NCI-H524 treated with DMSO at 0.1 percent for 48 hours (cell line): ENCODE measurements at regions not wholly inside any gene's neighbourhood (a gene's known extent, or its start where the extent isn't known, plus 50 kb on each side); places are given as distances from the start of the nearest gene placed in this dataset.

Experiments used
- DNase-seq: peaks from one replicate; lab custom pipeline; 2025; lab: John Stamatoyannopoulos, UW

DNA sequence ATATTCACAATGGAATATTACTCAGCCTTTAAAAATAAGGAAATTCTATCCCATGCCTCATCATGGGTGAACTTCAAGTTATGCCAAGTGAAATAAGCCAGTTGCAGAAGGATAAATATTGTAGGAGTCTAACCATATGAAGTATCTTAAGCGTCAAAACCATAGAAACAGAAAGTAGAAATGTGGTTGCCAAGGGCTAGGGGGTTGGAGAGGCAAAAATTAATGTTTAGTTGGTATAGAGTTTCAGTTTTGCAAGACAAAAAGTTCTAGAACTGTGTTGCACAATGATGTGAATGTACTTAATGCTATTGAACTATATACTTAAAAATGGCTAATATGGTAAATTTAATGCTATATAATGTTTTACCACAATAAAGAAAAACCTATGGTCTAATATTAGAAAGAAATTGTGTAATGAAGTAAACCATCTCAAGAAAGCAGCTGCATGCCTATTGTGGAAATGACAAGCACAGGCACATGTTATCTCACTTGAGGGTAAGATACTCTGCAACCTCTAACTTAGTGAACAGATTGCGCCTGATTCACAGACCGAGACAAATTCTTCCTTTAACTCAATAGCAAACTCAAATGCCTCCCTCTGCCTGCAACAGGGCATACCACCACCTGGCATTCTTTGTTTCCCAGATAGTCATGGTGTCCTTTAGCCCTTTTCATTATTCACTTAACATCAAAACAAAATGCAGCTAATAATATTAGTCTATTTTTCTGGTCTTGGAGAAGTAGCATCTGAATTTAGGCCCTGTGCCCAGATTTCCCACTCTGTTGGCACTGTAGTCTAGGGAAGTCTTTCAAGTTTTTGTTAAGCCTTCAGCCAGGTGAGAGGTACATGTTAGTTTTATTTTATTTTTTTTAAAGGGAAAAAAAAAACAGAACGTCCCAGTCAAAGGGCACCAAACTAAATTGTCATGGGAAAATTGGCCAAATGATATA is 80.2 kb upstream of the ACP3 start:
- DNase-seq, result no peak

DNA sequence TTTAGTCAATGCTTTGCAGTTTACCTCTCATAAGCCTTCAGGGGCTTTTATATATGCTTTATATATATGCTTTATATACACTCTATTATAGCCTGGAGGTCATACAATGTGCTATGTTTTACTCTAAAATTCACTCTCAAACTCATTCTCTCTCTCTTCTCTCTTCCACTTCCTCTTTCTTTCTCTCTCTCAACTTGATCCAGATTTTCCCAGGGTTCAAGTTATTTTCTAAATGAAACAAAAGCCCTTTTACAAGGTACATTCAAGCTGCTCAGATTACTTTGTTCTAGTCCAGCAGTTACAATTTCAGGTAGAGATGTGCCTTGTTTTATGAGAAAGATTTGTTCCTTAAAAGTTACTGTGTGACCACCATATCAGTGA is 79.6 kb upstream of the ACP3 start:
- no peak for DNase-seq

DNA sequence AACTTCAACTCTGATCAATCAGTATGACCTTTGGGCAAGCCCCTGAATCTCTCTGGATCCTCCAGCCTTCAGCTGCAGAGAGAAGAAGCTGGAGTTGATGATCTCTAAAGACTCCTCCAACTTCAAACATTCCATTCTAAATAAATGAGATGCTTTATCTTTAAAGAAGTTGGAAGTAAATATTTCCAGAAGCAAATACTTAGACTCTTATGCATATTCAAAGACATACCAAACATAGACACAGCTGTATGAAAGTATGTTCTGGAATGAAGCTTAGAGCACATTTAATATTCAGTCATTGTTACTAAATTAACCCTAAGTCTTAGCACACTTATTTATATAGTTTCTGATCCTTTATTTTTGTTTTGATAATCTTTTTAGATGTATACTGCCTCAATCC is 77.6 kb upstream of the ACP3 start:
- DNase-seq, result no peak

DNA sequence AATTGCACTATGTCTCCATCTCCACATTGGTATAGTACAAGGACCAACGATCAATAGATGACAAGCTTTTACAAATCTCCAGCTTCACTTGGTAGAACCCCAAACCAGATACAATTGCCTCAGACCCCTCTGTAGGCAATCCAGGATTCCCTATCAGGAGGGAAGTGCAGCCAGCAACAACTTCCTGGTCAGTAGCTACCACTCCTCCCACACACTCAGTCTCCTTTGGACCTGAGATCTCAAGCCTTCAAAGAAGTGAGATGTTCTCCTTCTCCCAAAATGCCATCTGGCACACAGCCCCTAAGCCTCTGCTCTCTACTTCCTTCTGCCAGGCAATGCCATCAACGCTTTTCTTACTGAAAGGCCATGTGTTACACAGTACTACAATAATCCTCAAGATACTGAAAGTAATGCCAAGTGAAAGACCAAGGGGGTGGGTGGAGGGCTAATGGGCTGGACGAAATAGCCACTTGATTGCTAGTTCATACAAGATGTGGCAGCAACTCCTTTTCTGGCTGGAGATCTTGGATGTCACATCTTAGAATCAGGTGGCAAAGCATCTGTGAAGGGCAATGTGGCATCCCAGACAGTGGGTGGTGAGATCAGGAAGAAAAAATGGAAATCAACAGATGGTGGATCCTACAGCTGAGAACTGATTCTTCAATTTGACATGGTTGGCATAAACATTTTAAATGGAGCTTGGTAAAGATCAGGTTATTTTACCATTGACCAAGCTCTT is 75.3 kb upstream of the ACP3 start:
- DNase-seq, result peak; percentile 38

DNA sequence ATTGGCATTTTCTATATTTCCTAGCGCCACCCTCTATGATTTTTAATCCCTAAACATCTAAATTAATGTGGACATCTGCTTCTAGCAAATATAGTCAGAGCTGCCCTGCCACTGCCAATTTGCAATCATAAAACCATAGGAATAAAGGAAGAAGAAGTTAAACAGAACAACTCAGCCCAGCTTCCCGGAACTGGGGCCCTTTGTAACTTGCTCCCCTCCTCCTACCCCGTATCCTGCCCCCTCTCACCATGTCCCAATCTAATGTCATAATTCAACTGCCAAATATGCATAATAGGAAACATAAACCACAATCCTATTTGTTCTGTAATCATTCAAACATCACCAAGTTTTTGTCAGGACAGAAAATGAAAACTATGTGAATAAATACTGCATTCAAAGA is 74.4 kb upstream of the ACP3 start:
- no peak for DNase-seq

DNA sequence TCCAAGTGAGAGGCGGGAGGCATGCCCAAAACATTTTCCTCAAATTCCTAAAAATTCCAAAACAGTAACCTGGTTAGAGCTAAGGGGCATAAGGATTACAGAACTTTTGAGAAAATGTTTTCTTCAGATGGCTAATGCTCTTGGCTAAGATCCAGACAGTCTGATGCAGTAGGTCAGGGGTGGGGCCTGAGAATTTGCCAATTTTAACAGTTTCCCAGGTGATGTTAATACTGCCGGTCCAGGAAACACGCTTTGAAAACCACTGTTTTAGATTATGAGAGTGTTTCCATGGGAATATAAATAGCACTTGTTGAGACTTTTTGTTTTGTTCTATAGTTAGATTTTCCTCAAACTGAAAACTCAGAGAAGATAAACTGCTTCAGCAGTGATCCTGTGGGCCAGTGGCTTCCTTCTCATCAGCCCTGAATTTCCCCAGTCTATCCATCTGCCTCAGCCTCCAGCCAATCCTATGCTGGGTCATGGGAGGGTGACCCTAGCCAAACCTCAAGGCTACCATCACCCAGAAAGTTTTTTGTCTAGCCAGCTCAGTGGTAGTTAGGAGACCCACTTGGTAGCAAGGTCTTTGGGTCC is 71.6 kb upstream of the ACP3 start:
- DNase-seq, result no peak

DNA sequence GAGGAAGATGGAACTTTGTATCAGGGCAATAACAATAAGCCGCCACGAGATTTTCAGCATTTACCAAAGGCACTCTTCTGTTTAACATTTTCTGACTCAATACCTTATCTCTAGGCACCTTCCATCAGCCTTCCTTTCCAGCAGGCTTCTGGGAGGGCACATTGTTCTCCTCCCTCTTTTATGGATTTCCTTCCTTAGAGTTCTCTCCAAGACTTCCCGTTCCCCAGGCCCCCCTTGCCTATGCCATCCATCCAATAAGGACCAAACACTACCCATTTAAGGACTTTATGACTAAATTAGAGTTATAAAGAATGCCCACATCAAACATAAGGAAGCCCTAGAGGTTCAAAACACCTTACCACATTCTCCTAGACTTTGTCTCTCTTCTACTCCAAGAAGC is 71.0 kb upstream of the ACP3 start:
- no peak for DNase-seq

DNA sequence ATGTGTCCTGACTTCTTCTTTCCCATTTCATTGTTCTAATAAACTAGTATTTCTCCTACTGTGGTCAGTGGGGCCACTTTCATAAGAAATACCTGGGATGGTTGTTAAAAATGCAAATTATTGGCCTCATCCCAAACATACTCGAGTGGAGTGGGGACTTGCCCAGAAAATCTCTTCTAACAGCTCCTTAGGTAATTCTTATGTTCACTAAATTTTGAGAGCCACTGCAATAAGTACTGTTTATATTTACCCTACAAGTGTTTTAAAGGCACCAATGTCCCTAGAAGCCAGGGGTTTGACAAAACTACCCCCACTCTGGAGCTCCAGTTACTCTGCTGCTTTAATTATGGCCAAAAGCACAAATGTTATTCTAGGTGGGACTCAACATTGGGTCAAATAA is 70.0 kb upstream of the ACP3 start:
- no peak for DNase-seq

DNA sequence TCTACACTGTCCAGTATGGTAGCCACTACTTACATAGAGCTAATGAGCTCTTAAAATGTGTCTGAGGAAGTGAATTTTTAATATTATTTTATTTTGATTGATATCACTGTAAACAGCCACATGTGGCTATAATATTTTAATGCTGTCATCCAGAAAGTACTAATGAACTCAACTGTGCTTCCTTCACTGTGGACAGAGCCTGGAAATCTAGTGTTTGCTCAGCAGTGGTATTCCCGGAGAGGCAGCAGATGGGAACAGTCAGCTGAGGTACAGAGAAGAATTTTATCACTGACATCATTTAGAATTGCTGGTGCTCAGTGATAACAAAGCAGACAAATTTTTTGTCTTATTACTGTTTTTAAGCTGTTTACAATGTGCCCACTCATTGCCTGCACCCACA is 68.7 kb upstream of the ACP3 start:
- no peak for DNase-seq

DNA sequence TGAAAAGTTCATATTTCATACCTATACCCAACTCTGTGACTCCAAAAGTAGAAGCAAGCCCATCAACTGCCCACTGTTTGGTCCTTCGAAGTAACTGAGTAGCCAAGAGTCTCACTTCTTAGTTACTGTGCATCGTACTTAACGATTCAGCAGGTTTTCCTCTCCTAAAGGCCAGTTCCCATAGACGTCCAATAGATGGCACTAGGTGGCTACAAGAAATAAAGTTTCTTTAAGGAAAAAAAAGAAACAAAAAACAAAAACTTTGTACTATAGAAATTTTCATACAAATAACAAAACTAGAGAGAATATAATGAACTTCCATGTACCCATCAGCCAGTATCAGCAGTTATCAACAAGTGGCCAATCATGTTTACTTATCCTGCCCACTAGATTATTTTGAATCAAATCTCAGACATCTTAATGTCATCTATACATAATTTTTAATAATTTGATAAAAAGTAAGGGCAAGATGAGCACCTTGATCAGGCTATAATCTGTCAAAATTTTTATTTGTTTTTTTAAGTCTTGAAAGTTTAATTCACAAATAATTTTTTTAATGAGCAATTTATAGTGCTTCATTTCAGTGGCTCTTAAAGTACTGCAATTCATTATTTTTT is 63.8 kb upstream of the ACP3 start:
- no peak for DNase-seq

DNA sequence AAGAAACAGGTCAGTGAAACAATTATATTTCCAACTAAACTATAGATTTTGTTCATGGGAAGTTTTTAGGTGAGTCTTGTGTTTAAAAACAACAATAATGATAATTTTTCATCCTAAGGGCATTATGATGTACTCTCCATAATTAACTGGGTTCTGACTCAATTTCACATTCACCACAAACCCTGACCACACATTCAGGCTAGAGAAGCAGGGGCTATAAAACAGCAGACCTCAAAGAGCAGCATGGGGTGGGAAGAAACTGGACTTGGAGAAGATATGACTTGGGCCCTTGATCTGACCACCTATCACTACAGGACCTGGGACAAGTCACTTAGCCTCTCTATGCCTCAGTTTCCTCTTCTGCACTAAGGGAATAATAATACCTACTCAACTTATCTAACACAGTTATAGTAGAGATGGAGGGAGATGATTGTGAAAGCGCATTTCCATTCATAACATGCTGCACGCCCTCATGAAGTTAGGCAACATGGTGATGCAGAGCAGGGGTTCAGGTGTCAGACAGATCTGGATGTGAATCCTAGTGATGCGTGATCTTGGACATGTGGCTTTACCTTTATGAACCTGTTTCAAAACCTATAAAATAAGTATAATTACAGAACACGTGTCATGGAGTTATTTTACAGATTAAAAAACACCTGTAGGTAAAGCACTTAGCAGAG is 63.0 kb upstream of the ACP3 start:
- DNase-seq, result no peak

DNA sequence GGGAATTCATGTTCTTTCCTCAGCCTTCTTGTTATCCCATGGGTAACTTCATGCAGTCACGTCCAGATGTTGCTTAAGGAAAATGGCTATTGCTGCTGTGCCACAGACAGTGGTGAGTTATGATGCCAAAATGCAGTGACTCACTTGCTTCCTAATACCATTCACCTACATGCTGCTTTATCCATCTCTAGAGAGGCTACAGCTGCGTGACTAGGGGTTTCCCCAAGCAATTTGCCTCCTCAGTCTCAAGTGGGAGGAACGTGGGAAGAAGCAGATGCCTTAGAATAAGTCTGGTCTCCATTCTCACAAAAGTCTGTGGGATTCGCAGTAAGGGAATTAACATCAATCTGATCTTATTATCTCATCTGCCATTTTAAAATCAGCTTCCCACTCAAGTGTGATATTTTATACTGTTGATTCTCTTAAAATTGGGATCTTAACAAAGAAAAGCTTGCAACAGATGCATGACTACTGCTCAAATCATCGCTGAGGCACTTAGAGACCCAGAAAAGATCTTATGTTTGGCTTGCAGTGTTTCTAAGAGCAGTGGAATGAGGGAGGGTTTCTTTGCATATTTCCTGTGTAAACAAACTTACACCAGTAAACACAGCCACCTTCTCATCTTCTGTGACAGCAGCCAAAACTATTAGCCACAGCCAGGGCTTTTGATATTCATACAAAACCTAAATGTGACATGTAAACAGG is 62.0 kb upstream of the ACP3 start:
- peak; percentile 60 for DNase-seq

DNA sequence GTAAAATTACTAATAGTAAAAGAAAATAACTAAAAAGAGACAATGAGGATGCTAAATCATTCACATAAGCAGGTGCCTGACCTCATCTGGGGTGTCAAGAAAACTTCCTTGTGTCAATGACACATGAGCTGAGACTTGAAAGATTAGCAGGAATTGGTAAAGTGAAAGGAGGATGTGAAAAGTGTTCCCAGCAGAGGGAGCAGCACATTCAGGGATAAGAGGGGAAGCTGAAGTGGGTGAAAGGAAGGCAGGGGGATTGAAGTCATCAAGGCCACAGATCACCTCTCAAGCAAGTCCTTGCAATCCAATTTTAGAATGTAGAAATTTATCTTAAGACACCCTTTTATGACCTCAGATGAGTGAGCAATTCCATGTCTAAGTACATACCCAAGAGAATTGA is 60.2 kb upstream of the ACP3 start:
- peak; percentile 43 for DNase-seq

DNA sequence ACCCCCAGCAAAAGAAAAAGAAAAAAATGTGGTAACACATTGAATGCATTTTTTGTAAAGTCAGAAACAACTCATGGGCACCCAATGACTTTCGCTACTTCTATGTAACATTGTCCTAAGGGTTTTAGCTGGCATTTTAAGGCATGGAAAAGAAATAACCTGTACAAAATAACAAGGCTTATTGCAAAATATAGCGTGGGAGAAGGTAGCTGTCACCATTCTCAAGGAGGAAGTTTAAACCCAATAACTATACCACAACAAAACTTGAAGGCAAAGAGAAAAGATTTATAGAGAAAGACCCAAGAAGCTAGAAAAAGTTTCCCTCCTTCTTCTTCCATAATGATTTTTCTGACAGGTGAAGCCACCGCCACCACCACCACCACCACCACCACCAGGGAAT is 55.7 kb upstream of the ACP3 start:
- no peak for DNase-seq

DNA sequence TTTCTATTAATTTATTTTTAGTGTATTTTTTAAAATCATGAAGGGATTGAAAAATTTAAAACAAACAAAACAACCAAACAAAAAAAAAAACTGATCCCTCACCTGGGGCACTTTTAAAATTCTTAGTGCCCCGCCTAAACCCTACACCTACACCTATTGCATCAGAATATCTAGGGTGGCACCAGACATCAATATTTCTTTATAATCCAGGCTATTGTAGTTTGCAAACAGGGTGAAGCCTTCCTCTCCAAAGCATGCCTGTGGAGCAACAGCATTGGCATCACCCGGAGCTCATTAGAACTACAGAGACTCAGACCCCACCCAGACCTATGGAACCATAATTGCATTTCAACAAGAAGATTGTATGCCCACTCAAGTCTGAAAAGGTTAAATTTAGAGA is 54.9 kb upstream of the ACP3 start:
- no peak for DNase-seq

DNA sequence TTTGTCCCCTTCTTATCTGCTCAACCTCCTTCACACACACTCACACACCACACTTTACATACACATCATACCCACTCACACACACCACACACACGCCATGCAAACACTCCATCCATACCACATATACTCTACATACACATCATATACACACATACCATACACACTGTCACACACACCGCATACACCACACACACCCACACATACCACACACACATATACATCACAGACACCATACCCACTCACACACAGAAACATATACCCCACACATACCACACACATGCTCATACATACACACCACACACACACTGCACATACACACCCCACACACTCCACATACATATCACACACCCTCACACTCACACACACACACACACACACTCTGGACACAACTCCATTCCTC is 54.3 kb upstream of the ACP3 start:
- no peak for DNase-seq

DNA sequence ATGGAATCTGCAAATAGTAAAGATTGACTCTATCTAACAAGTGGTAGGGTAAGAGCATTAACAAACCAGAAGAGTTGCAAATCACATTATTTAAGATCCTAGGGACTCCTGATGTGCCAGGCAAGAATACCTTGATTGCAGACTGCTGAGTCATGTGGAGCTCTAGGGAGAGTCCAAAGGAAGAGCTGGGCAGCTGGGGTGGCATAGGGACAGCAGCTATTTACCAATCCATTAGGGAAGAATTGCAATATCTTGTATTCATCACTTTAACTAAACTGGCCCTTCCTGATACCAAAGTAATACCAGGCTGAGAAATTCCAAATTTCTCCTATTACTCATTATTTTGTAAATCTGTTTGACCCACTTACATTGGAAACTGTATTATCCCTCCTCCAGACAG is 52.2 kb upstream of the ACP3 start:
- no peak for DNase-seq

DNA sequence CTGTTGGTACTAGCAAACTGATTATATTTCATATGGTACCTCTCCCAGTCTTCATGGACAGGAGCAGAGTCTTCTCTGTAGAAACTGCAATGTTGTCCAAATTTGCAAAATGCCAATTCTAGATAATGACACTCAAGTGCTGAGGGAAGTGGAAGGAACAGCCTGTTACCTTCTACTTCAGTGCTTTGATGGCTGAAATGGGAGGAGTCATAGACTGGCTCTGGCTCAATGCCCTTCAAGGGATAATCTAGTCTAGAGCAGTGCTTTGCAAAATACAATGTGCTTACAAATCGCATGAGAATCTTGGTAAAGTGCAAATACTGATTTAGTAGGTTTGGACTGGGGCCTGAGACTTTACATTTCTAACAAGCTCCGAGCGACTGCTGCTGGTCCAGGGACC is 51.7 kb upstream of the ACP3 start:
- peak; percentile 95 for DNase-seq

DNA sequence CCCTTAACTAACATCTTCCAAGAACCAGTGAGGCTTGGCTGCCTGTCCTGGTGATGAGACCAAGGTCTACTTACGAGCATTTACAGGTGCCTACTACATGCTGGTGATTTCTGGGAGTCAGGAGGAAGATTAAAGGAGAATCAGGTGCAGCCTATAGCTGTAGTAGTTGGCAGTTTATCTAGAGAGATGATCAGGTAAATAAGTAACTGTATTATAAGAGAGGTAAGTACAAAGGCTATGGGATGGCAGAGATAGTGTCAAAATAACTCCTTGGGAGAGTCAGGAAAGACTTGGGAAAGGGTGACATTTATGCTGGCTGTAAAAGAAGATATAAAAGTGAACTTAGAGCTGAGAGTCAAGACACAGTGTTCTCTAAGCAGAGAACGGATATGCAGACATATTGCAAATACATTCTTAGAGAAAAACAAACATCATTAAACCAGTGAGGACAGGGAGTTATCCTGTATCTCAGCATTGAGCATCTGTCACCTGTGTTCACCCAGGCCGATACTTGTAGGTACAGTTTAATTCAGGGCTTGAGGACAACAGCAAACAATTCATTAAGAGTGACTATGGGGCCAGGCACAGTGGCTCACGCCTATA is 49.7 kb upstream of the ACP3 start:
- DNase-seq, result no peak
